H9 (cell line): ENCODE measurements at regions not wholly inside any gene's neighbourhood (a gene's known extent, or its start where the extent isn't known, plus 50 kb on each side); places are given as distances from the start of the nearest gene placed in this dataset.

Source experiments
- DNase-seq: peaks from one replicate; pipeline ENCODE4 v3.0.0-alpha.2; 2017
- H2AFZ ChIP-seq: one replicate; pipeline ENCODE4 v1.6.1; 2013; ENCODE audit warnings: mild to moderate bottlenecking, low read length, control low read depth, moderate library complexity
- H2AK5ac ChIP-seq: 2 replicates; pipeline ENCODE4 v1.6.1; 2013; ENCODE audit warnings: low read length, control low read depth, mixed read lengths; ENCODE audit not compliant: insufficient read length
- H2BK120ac ChIP-seq: one replicate; pipeline ENCODE4 v1.6.1; 2013; ENCODE audit warnings: low read depth, mild to moderate bottlenecking, low read length, control low read depth, inconsistent platforms; ENCODE audit not compliant: poor library complexity, severe bottlenecking
- H2BK12ac ChIP-seq: 2 replicates; pipeline ENCODE4 v1.6.1; 2013; ENCODE audit warnings: low read length, control low read depth, mixed read lengths, low read depth; ENCODE audit not compliant: insufficient read length
- H2BK15ac ChIP-seq: 2 replicates; pipeline ENCODE4 v1.6.1; 2013; ENCODE audit warnings: low read depth, low read length, control low read depth
- H2BK20ac ChIP-seq: one replicate; pipeline ENCODE4 v1.6.1; 2013; ENCODE audit warnings: low read depth, mild to moderate bottlenecking, low read length, control low read depth, inconsistent platforms; ENCODE audit not compliant: poor library complexity, severe bottlenecking
- H2BK5ac ChIP-seq: 2 replicates; pipeline ENCODE4 v1.6.1; 2013; ENCODE audit warnings: low read length, control low read depth, mixed read lengths; ENCODE audit not compliant: insufficient read length
- H3K14ac ChIP-seq: 2 replicates; pipeline ENCODE4 v1.6.1; 2013; ENCODE audit warnings: low read length, control low read depth; ENCODE audit not compliant: insufficient read depth
- H3K18ac ChIP-seq: 2 replicates; pipeline ENCODE4 v1.6.1; 2013; ENCODE audit warnings: low read depth, mild to moderate bottlenecking, mixed read lengths, low read length, control low read depth; ENCODE audit not compliant: insufficient read length
- H3K23ac ChIP-seq: 2 replicates; pipeline ENCODE4 v1.6.1; 2013; ENCODE audit warnings: low read length, control low read depth, mixed read lengths, low read depth; ENCODE audit not compliant: insufficient read length
- H3K23me2 ChIP-seq: 2 replicates; pipeline ENCODE4 v1.6.1; 2013; ENCODE audit warnings: low read depth, mild to moderate bottlenecking, mixed read lengths, low read length, control low read depth; ENCODE audit not compliant: insufficient read length, poor library complexity, severe bottlenecking
- H3K27ac ChIP-seq: 2 replicates; pipeline ENCODE4 v1.5.1; 2013; ENCODE audit warnings: low read length, control low read depth, mixed read lengths, low read depth; ENCODE audit not compliant: insufficient read length
- H3K27me3 ChIP-seq: 2 replicates; pipeline ENCODE4 v1.6.1; 2013; ENCODE audit warnings: low read length, control low read depth, inconsistent platforms; ENCODE audit not compliant: insufficient read depth
- H3K4ac ChIP-seq: 2 replicates; pipeline ENCODE4 v1.6.1; 2013; ENCODE audit warnings: low read depth, mild to moderate bottlenecking, control low read depth, inconsistent platforms, low read length, moderate library complexity
- H3K4me1 ChIP-seq: 2 replicates; pipeline ENCODE4 v1.6.1; 2013; ENCODE audit warnings: low read length, control low read depth, inconsistent platforms; ENCODE audit not compliant: insufficient read depth
- H3K4me2 ChIP-seq: 2 replicates; pipeline ENCODE4 v1.6.1; 2013; ENCODE audit warnings: low read length, control low read depth, mixed read lengths; ENCODE audit not compliant: insufficient read length, insufficient read depth
- H3K56ac ChIP-seq: 2 replicates; pipeline ENCODE4 v1.6.1; 2013; ENCODE audit warnings: low read depth, mild to moderate bottlenecking, mixed read lengths, low read length, control low read depth; ENCODE audit not compliant: insufficient read length
- H3K79me1 ChIP-seq: 2 replicates; pipeline ENCODE4 v1.6.1; 2013; ENCODE audit warnings: low read depth, mild to moderate bottlenecking, moderate library complexity, low read length, control low read depth, inconsistent platforms; ENCODE audit not compliant: insufficient read depth, poor library complexity, severe bottlenecking
- H3K79me2 ChIP-seq: 2 replicates; pipeline ENCODE4 v1.6.1; 2013; ENCODE audit warnings: low read length, control low read depth, inconsistent platforms; ENCODE audit not compliant: insufficient read depth
- H3K9ac ChIP-seq: 2 replicates; pipeline ENCODE4 v1.6.1; 2013; ENCODE audit warnings: low read length, control low read depth, mixed read lengths; ENCODE audit not compliant: insufficient read length; ENCODE audit errors: extremely low read depth
- H3K9me3 ChIP-seq: one replicate; pipeline ENCODE4 v1.6.1; 2013; ENCODE audit warnings: low read depth, low read length, inconsistent platforms; ENCODE audit not compliant: control insufficient read depth
- H3T11ph ChIP-seq: one replicate; pipeline ENCODE4 v1.6.1; 2013; ENCODE audit warnings: mild to moderate bottlenecking, low read length, control low read depth, inconsistent platforms
- H4K20me1 ChIP-seq: one replicate; pipeline ENCODE4 v1.6.1; 2013; ENCODE audit not compliant: control insufficient read depth, insufficient read length, insufficient read depth
- H4K5ac ChIP-seq: 2 replicates; pipeline ENCODE4 v1.6.1; 2013; ENCODE audit warnings: low read depth, mild to moderate bottlenecking, mixed read lengths, low read length, control low read depth; ENCODE audit not compliant: insufficient read length
- H4K8ac ChIP-seq: replicated peaks from 2 replicates; pipeline ENCODE4 v1.6.1; 2013; ENCODE audit warnings: low read length, control low read depth, mixed read lengths, low read depth; ENCODE audit not compliant: insufficient read length
- H4K91ac ChIP-seq: 2 replicates; pipeline ENCODE4 v1.6.1; 2013; ENCODE audit warnings: low read depth, mild to moderate bottlenecking, moderate library complexity, mixed read lengths, low read length, control low read depth; ENCODE audit not compliant: insufficient read length
- H3K27ac Mint-ChIP-seq, 3 experiments: 2 replicates in 2 of 3; 3 replicates in 1 of 3; pipeline ENCODE4 v1.8.0; 2020 to 2021; ENCODE audit warnings: mixed read lengths in 3 of 3, mild to moderate bottlenecking in 1 of 3, moderate library complexity in 1 of 3
- H3K27me3 Mint-ChIP-seq: 2 replicates; pipeline ENCODE4 v1.8.0; 2021; ENCODE audit warnings: low read depth, mild to moderate bottlenecking, moderate library complexity, mixed read lengths
- H3K36me3 Mint-ChIP-seq, 3 experiments: 2 replicates in 2 of 3; 3 replicates in 1 of 3; pipeline ENCODE4 v1.8.0; 2020 to 2021; ENCODE audit warnings: low read depth in 3 of 3, mixed read lengths in 3 of 3; ENCODE audit not compliant: insufficient read depth in 1 of 3
- H3K4me1 Mint-ChIP-seq, 2 experiments: 2 replicates each; pipeline ENCODE4 v1.8.0; 2020; ENCODE audit warnings: mixed read lengths in 2 of 2
- H3K4me3 Mint-ChIP-seq, 2 experiments: 2 replicates in 1 of 2; 3 replicates in 1 of 2; pipeline ENCODE4 v1.8.0; 2020 to 2021; ENCODE audit warnings: mild to moderate bottlenecking in 2 of 2, mixed read lengths in 2 of 2, moderate library complexity in 1 of 2
- H3K9me3 Mint-ChIP-seq, 2 experiments: 2 replicates in 1 of 2; 3 replicates in 1 of 2; pipeline ENCODE4 v1.8.0; 2020; ENCODE audit warnings: mild to moderate bottlenecking in 2 of 2, mixed read lengths in 2 of 2, moderate library complexity in 1 of 2
- WGBS: extraction: QIAGEN DNeasy Blood & Tissue Kit; methylation state at CpG from one replicate; pipeline ENCODE4 v1.1.7; 2013; ENCODE audit warnings: missing lambda C conversion rate, low lambda C conversion rate, mixed read lengths; ENCODE audit not compliant: insufficient read length; ENCODE audit errors: extremely low coverage; 5-methylcytosine and 5-hydroxymethylcytosine counted together
- TF ChIP-seq, protein P1 (sequence below): fragments of 200-600 bp; sonication (generic); conservative IDR thresholded peaks from 3 replicates; pipeline ENCODE4 v1.8.0; 2021; ENCODE audit warnings: antibody characterized with exemption, mild to moderate bottlenecking

DNA sequence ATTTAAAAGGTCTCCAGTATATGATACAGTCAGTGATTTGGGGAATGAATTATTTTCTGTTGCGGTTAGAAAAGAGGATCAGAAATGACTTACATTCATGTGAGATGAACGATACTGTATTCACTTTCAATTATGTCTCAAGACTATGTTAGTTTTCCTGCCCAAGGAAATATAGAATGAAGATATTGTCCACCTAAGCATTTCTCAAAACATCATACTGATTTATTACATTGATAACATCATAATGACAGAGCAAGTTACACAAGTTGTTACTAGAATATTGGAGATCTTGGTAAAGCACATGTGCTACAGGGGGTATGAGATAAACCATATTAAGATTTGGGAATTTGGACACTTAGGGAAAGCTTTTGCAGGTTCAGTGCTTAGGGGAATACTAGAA is 67.8 kb upstream of the OR9G4 start:
- no peaks in the 10 kb centered on the region for H3K79me2 ChIP-seq
- Mint-ChIP-seq H3K4me1 (no peaks in the 10 kb centered on the region; a peak in 1 of 4 replicates), H3K27ac (no peak overlapping the region), H3K27me3 (no peaks in the 10 kb centered on the region), H3K9me3 (peaks cover 17 to 23% of the 10 kb centered on the region in 2 experiments; a peak in 4 of 5 replicates), H3K36me3 (peaks cover 1 to 15% (median 2%) of the 10 kb centered on the region in 3 experiments; a peak in 3 of 7 replicates), H3K4me3 (no peak overlapping the region)
- H2BK5ac ChIP-seq = no peak overlapping the region
- H4K8ac ChIP-seq = no peak overlapping the region
- no peak overlapping the region for H3K4ac ChIP-seq
- H4K5ac ChIP-seq = no peak overlapping the region
- no peak overlapping the region for H2BK12ac ChIP-seq
- H3K18ac ChIP-seq = no peak overlapping the region
- no peak overlapping the region for H3K27ac ChIP-seq
- H4K91ac ChIP-seq = no peak overlapping the region
- H3K27me3 ChIP-seq = no peaks in the 10 kb centered on the region
- no CpG with 5 or more reads among the region's 2 CpGs for WGBS
- no peak overlapping the region for H3K4me2 ChIP-seq
- no peak overlapping the region for H3K23ac ChIP-seq
- no peak overlapping the region for H2AFZ ChIP-seq
- no peaks in the 10 kb centered on the region for H4K20me1 ChIP-seq
- no peak for DNase-seq
- H2BK120ac ChIP-seq = no peak overlapping the region
- no peaks in the 10 kb centered on the region for H3K9me3 ChIP-seq
- no peaks in the 10 kb centered on the region for H3K79me1 ChIP-seq
- H2AK5ac ChIP-seq = no peak overlapping the region
- H3T11ph ChIP-seq = no peak overlapping the region
- no peak overlapping the region for H2BK20ac ChIP-seq
- no peaks in the 10 kb centered on the region for H3K23me2 ChIP-seq
- TF ChIP-seq, protein P1, sequence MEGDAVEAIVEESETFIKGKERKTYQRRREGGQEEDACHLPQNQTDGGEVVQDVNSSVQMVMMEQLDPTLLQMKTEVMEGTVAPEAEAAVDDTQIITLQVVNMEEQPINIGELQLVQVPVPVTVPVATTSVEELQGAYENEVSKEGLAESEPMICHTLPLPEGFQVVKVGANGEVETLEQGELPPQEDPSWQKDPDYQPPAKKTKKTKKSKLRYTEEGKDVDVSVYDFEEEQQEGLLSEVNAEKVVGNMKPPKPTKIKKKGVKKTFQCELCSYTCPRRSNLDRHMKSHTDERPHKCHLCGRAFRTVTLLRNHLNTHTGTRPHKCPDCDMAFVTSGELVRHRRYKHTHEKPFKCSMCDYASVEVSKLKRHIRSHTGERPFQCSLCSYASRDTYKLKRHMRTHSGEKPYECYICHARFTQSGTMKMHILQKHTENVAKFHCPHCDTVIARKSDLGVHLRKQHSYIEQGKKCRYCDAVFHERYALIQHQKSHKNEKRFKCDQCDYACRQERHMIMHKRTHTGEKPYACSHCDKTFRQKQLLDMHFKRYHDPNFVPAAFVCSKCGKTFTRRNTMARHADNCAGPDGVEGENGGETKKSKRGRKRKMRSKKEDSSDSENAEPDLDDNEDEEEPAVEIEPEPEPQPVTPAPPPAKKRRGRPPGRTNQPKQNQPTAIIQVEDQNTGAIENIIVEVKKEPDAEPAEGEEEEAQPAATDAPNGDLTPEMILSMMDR = no peak
- no peak overlapping the region for H3K9ac ChIP-seq
- H3K56ac ChIP-seq = no peak overlapping the region
- H3K4me1 ChIP-seq = no peaks in the 10 kb centered on the region
- H2BK15ac ChIP-seq = no peak overlapping the region
- H3K14ac ChIP-seq = no peak overlapping the region
